ENCODE measurements at regions not wholly inside any gene's neighbourhood (a gene's known extent, or its start where the extent isn't known, plus 50 kb on each side); places are given as distances from the start of the nearest gene placed in this dataset.

GRCh38 chr1:60831780-60832179 is 250.6 kb upstream of the NFIA start:
- Histone ChIP-seq H2BK12ac (ENCODE audit: insufficient read length, low read depth, low read length) (no peak overlapping the region), H3K79me1 (ENCODE audit: insufficient read depth, low read depth, low read length, poor library complexity, severe bottlenecking) (no peaks in the 10 kb centered on the region), H4K91ac (ENCODE audit: insufficient read length, low read depth, low read length) (no peak overlapping the region), H3K27me3 (ENCODE audit: insufficient read depth, low read length) (no peaks in the 10 kb centered on the region; the same call in 1 of the 2 replicates), H4K5ac (ENCODE audit: insufficient read length, low read depth, low read length) (no peak overlapping the region), H3K27ac (ENCODE audit: insufficient read length, low read depth, low read length) (no peak overlapping the region), H2BK15ac (ENCODE audit: low read depth, low read length) (no peak overlapping the region), H3T11ph (ENCODE audit: low read length) (no peak overlapping the region), H3K14ac (ENCODE audit: insufficient read depth, low read length) (no peak overlapping the region), H4K8ac (replicated peaks; ENCODE audit: insufficient read length, low read depth, low read length) (no peak overlapping the region), H3K18ac (ENCODE audit: insufficient read length, low read depth, low read length) (no peak overlapping the region), H2AK5ac (ENCODE audit: insufficient read length, low read length) (no peak overlapping the region), H3K23me2 (ENCODE audit: insufficient read length, low read depth, low read length, poor library complexity, severe bottlenecking) (no peaks in the 10 kb centered on the region), H3K9me3 (ENCODE audit: control insufficient read depth, low read depth, low read length) (no peaks in the 10 kb centered on the region), H3K4ac (ENCODE audit: low read depth, low read length) (no peak overlapping the region), H3K56ac (ENCODE audit: insufficient read length, low read depth, low read length) (no peak overlapping the region), H2AFZ (ENCODE audit: low read length) (no peak overlapping the region), H3K9ac (ENCODE audit: extremely low read depth, insufficient read length, low read length) (no peak overlapping the region), H2BK20ac (ENCODE audit: low read depth, low read length, poor library complexity, severe bottlenecking) (no peak overlapping the region), H3K4me1 (ENCODE audit: insufficient read depth, low read length) (no peaks in the 10 kb centered on the region; the same call in none of the 2 replicates), H2BK5ac (ENCODE audit: insufficient read length, low read length) (no peak overlapping the region), H3K79me2 (ENCODE audit: insufficient read depth, low read length) (no peaks in the 10 kb centered on the region), H4K20me1 (ENCODE audit: control insufficient read depth, insufficient read depth, insufficient read length) (no peaks in the 10 kb centered on the region), H3K4me2 (ENCODE audit: insufficient read depth, insufficient read length, low read length) (no peak overlapping the region), H2BK120ac (ENCODE audit: low read depth, low read length, poor library complexity, severe bottlenecking) (no peak overlapping the region), H3K23ac (ENCODE audit: insufficient read length, low read depth, low read length) (no peak overlapping the region)
- H3K4me3 Mint-ChIP-seq, result no peak overlapping the region
- H3K9me3 Mint-ChIP-seq, result no peaks in the 10 kb centered on the region
- no peak overlapping the region for H3K27ac Mint-ChIP-seq
- WGBS (ENCODE audit: extremely low coverage, insufficient read length, low lambda C conversion rate), result no CpG with 5 or more reads among the region's 3 CpGs
- DNase-seq, result no peak
- TF ChIP-seq CTCF (conservative IDR thresholded peaks at IDR 0.05), result no peak
- peaks cover 8 to 19% of the 10 kb centered on the region in 2 experiments for H3K4me1 Mint-ChIP-seq
- H3K36me3 Mint-ChIP-seq (ENCODE audit: insufficient read depth in 1 of 3, low read depth in 3 of 3), result 0 out of 7 replicates have a peak, but pooled peaks cover 0 to 2% (median 0%) of the 10 kb centered on the region in 3 experiments
- H3K27me3 Mint-ChIP-seq (ENCODE audit: low read depth), result no peaks in the 10 kb centered on the region
